K562 (cell line): ENCODE measurements at regions not wholly inside any gene's neighbourhood (a gene's known extent, or its start where the extent isn't known, plus 50 kb on each side); places are given as distances from the start of the nearest gene placed in this dataset.

ENCODE experiments used
- ATAC-seq: fragments of 200-7000 bp; cut with Tn5 transposase; 3 replicates; pipeline ENCODE4 v1.9.1; 2020; ENCODE audit warnings: moderate library complexity
- BruUV-seq: library from RNA; stranded (reverse); fragments of 400-500 nt; replicated peaks from 2 replicates; lab custom pipeline; 2021; lab: Mats Ljungman, UMichigan
- CTCF ChIA-PET: fragments of 300-600 bp; formaldehyde crosslinking; extraction: SDS; loops from one replicate; lab custom pipeline; 2021; ENCODE audit warnings: low intra/inter-chr PET ratio; lab: Yijun Ruan, JAX
- POLR2A ChIA-PET: fragments of 300-600, 350-650 bp; sonication (Branson Sonifier 250); formaldehyde crosslinking; extraction: SDS; loops from one replicate; lab custom pipeline; 2021; ENCODE audit warnings: antibody characterized with exemption, inconsistent platforms; lab: Yijun Ruan, JAX
- DNase-seq, 4 experiments: peaks; one replicate each; pipeline versions ENCODE4 v3.0.0 to v3.0.0-alpha.2; 2011 to 2018; ENCODE audit warnings: low spot score in 3 of 4, mixed read lengths in 3 of 4; ENCODE audit errors: extremely low read depth in 1 of 4
- FAIRE-seq: peaks from 2 replicates; lab custom pipeline; 2011; peaks lifted over from hg19 to GRCh38; lab: Jason Lieb, UNC
- H2AFZ ChIP-seq: 2 replicates; pipeline ENCODE4 v1.6.0; 2011; ENCODE audit warnings: low read depth, low read length, control low read depth, inconsistent platforms
- H3K27ac ChIP-seq: fragments of 200-600 bp; 3 replicates; pipeline ENCODE4 v1.8.0; 2011; ENCODE audit warnings: low read depth, mild to moderate bottlenecking, control low read depth, inconsistent platforms, low read length, moderate library complexity, mixed read lengths; ENCODE audit errors: extremely low read depth
- H3K27me3 ChIP-seq, 2 experiments: fragments of 300-600 bp in 1 of 2; 2 replicates in 1 of 2; 3 replicates in 1 of 2; pipeline versions ENCODE4 v1.6.0 to v1.8.0; 2011; ENCODE audit warnings: inconsistent platforms in 2 of 2, low read length in 2 of 2, mild to moderate bottlenecking in 1 of 2, mixed read lengths in 1 of 2, moderate library complexity in 1 of 2; ENCODE audit not compliant: control insufficient read depth in 2 of 2, insufficient read depth in 2 of 2
- H3K36me3 ChIP-seq: fragments of 300-600 bp; 3 replicates; pipeline ENCODE4 v1.8.0; 2011; ENCODE audit warnings: mild to moderate bottlenecking, low read length, inconsistent platforms; ENCODE audit not compliant: control insufficient read depth, insufficient read depth
- H3K4me1 ChIP-seq, 2 experiments: fragments of 200-600 bp in 1 of 2; replicated peaks in 1 of 2; 2 replicates in 1 of 2; 3 replicates in 1 of 2; pipeline versions ENCODE4 v1.5.1 to v1.8.0; 2011; ENCODE audit warnings: inconsistent platforms in 2 of 2, low read length in 2 of 2, mild to moderate bottlenecking in 1 of 2, mixed read lengths in 1 of 2, moderate library complexity in 1 of 2; ENCODE audit not compliant: control insufficient read depth in 2 of 2, insufficient read depth in 2 of 2
- H3K4me2 ChIP-seq: 2 replicates; pipeline ENCODE4 v1.6.1; 2011; ENCODE audit warnings: low read length, control low read depth, inconsistent platforms, mixed read lengths; ENCODE audit not compliant: insufficient read depth
- H3K4me3 ChIP-seq: fragments of 200-600 bp; sonication (generic), shearing (Covaris generic); 2 replicates; pipeline ENCODE4 v1.5.1; 2016; ENCODE audit warnings: control low read depth, inconsistent platforms
- H3K79me2 ChIP-seq: fragments of 200-600 bp; 3 replicates; pipeline ENCODE4 v1.8.0; 2011; ENCODE audit warnings: low read length, inconsistent platforms; ENCODE audit not compliant: control insufficient read depth, insufficient read depth
- H3K9ac ChIP-seq, 2 experiments: 2 replicates each; pipeline versions ENCODE4 v1.6.0 to v1.6.1; 2011; ENCODE audit warnings: low read depth in 2 of 2, low read length in 2 of 2, control low read depth in 1 of 2, inconsistent platforms in 1 of 2, mild to moderate bottlenecking in 1 of 2, mixed read lengths in 1 of 2; ENCODE audit not compliant: insufficient read depth in 1 of 2
- H3K9me1 ChIP-seq: one replicate; pipeline ENCODE4 v1.6.0; 2011; ENCODE audit warnings: inconsistent platforms, mild to moderate bottlenecking, low read length, moderate library complexity; ENCODE audit not compliant: control insufficient read depth, insufficient read depth
- H3K9me3 ChIP-seq: replicated peaks from 2 replicates; pipeline ENCODE4 v1.5.1; 2011; ENCODE audit warnings: low read depth, low read length, inconsistent platforms; ENCODE audit not compliant: control insufficient read depth, insufficient read depth
- H4K20me1 ChIP-seq: replicated peaks from 2 replicates; pipeline ENCODE4 v1.6.1; 2011; ENCODE audit warnings: low read length, inconsistent platforms, mixed read lengths; ENCODE audit not compliant: control insufficient read depth, insufficient read depth
- EWSR1 ChIP-seq: fragments of 450-650 bp; IDR thresholded peaks from 2 replicates; pipeline ENCODE4 v1.6.1; 2018; ENCODE audit warnings: borderline replicate concordance, mild to moderate bottlenecking, low read depth, moderate library complexity; ENCODE audit not compliant: partially characterized antibody
- NFE2 ChIP-seq: IDR thresholded peaks from 2 replicates; pipeline ENCODE4 v1.6.1; 2014; ENCODE audit warnings: antibody characterized with exemption, low read depth
- SAFB2 ChIP-seq: fragments of 200-400 bp; formaldehyde crosslinking; IDR thresholded peaks from 2 replicates; pipeline ENCODE4 v1.6.1; 2018; ENCODE audit warnings: borderline replicate concordance, low read length, low read depth, moderate library complexity; ENCODE audit not compliant: severe bottlenecking
- SLC30A9 ChIP-seq: fragments of 250-450 bp; sonication (Bioruptor Pico); IDR thresholded peaks from 2 replicates; pipeline ENCODE4 v1.8.0; 2022; ENCODE audit warnings: mild to moderate bottlenecking, moderate library complexity
- SNRNP70 ChIP-seq: fragments of 200-400 bp; formaldehyde crosslinking; optimal IDR thresholded peaks from 2 replicates; pipeline ENCODE3; 2017; ENCODE audit warnings: low read depth, low read length
- TCF7L2 ChIP-seq: fragments of 150-350 bp; IDR thresholded peaks from 2 replicates; pipeline ENCODE4 v1.6.1; 2016; ENCODE audit warnings: low read depth, mild to moderate bottlenecking, low read length, moderate library complexity
- XRCC3 ChIP-seq: fragments of 450-650 bp; IDR thresholded peaks from 2 replicates; pipeline ENCODE4 v1.6.1; 2017; ENCODE audit warnings: mild to moderate bottlenecking, moderate library complexity
- ZBED1 ChIP-seq: IDR thresholded peaks from 2 replicates; pipeline ENCODE4 v1.6.1; 2014
- ZC3H4 ChIP-seq: sonication (generic); formaldehyde crosslinking; IDR thresholded peaks from 2 replicates; pipeline ENCODE4 v1.9.0; 2021; ENCODE audit warnings: missing genetic modification reagents, borderline replicate concordance
- ZNF24 ChIP-seq: fragments of 450-650 bp; IDR thresholded peaks from 2 replicates; pipeline ENCODE4 v1.6.1; 2016
- ZNF384 ChIP-seq: IDR thresholded peaks from 2 replicates; pipeline ENCODE4 v1.6.1; 2012; ENCODE audit warnings: low read depth, low read length, improper control_type of control experiment
- ZNF699 ChIP-seq: fragments of 250-450 bp; sonication (Bioruptor Pico); IDR thresholded peaks from 2 replicates; pipeline ENCODE4 v1.8.0; 2021; ENCODE audit warnings: mild to moderate bottlenecking, moderate library complexity; ENCODE audit not compliant: insufficient replicate concordance
- ZNF707 ChIP-seq: fragments of 250-450 bp; sonication (Bioruptor Pico); conservative IDR thresholded peaks from 2 replicates; pipeline ENCODE4 v1.8.0; 2022; ENCODE audit warnings: inconsistent platforms, mild to moderate bottlenecking, moderate library complexity
- ZNF778 ChIP-seq: fragments of 450-650 bp; formaldehyde crosslinking; IDR thresholded peaks from 2 replicates; pipeline ENCODE4 v1.4.0; 2020; ENCODE audit warnings: mild to moderate bottlenecking, moderate library complexity
- whole genome bisulfite sequencing: fragments of 100-300 bp; shearing (Covaris generic); methylation state at CpG from one replicate; pipeline ENCODE4 v1.1.6; 2016; ENCODE audit warnings: low coverage, mixed read lengths; ENCODE audit not compliant: insufficient coverage; ENCODE audit errors: missing lambda C conversion rate; 5-methylcytosine and 5-hydroxymethylcytosine counted together
- in situ Hi-C: fragments of 300-500 bp; cut with MboI; formaldehyde crosslinking; loops from 4 replicates; pipeline ENCODE4 v1.15.0; 2018; ENCODE audit warnings: inconsistent platforms, mixed read lengths
- intact Hi-C: fragments of 100-400 bp; cut with micrococcal nuclease; formaldehyde crosslinking; loops from 2 replicates; pipeline ENCODE4 v1.14.2; 2022
- TF ChIP-seq, protein P1 (sequence below): sonication (generic); formaldehyde crosslinking; IDR thresholded peaks from 2 replicates; pipeline ENCODE4 v1.8.0; 2022; ENCODE audit warnings: missing genetic modification reagents, mild to moderate bottlenecking, borderline replicate concordance
- TF ChIP-seq, protein P2 (sequence below): fragments of 450-650 bp; IDR thresholded peaks from 2 replicates; pipeline ENCODE4 v1.6.1; 2016; ENCODE audit warnings: antibody characterized with exemption
- TF ChIP-seq, protein P3 (sequence below), 2 experiments: fragments of 450-650 bp in 1 of 2; IDR thresholded peaks; 2 replicates each; pipeline ENCODE4 v1.6.1; 2011 to 2017; ENCODE audit warnings: low read depth in 2 of 2, antibody characterized with exemption in 1 of 2, borderline replicate concordance in 1 of 2, low read length in 1 of 2, mild to moderate bottlenecking in 1 of 2, mixed read lengths in 1 of 2; ENCODE audit not compliant: control insufficient read depth in 1 of 2

DNA sequence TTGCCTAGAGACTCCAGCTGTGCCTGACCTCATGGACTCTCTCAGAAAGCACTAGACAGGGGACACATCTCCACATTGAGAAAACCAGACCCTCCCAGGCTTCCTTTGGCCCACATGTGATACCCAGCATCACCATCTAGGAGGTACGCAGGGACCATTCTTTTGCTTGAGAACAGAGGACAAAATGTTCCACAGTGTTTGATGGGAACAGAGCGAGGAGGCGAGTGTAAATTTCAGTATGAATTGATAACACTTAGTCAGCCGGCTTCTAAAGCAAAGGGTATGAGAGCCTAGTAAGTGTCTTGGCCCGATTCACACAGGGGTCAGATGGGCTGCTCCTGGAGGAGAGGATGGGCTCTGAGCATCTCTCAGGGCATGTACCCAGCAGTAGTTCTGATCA lies 1052.4 kb downstream of the BCL11B start:
- H3K4me2 ChIP-seq, result no peak overlapping the region
- H3K79me2 ChIP-seq, result no peaks in the 10 kb centered on the region
- ATAC-seq, result no peak
- H3K9ac ChIP-seq, result no peak overlapping the region
- H4K20me1 ChIP-seq, result no peaks in the 10 kb centered on the region
- no peak overlapping the region for H2AFZ ChIP-seq
- H3K27ac ChIP-seq, result no peak overlapping the region
- POLR2A ChIA-PET, result no interaction called here
- intact Hi-C loops, result no loop called here
- no peaks in the 10 kb centered on the region for H3K9me3 ChIP-seq
- no peaks in the 10 kb centered on the region for H3K4me1 ChIP-seq
- no TSS peak for BruUV-seq
- H3K36me3 ChIP-seq, result no peaks in the 10 kb centered on the region
- H3K27me3 ChIP-seq, result no peaks in the 10 kb centered on the region
- no peak overlapping the region for H3K4me3 ChIP-seq
- CTCF ChIA-PET, result no interaction called here
- WGBS, result 3% methylated on average over 5 of the region's 5 CpGs
- no peak for FAIRE-seq
- in situ Hi-C loops, result no loop called here
- DNase-seq, result no peak
- no peaks in the 10 kb centered on the region for H3K9me1 ChIP-seq
- TF ChIP-seq ZNF384 (no peak), ZBED1 (no peak), SNRNP70 (no peak), NFE2 (no peak), XRCC3 (no peak), EWSR1 (no peak), ZNF778 (CRISPR knock-in tag) (no peak), ZNF707 (CRISPR knock-in tag) (no peak), ZNF699 (no peak), SAFB2 (no peak), SLC30A9 (no peak), ZNF24 (no peak), ZC3H4 (CRISPR knock-in tag) (no peak), TCF7L2 (no peak)
- TF ChIP-seq, protein P1, sequence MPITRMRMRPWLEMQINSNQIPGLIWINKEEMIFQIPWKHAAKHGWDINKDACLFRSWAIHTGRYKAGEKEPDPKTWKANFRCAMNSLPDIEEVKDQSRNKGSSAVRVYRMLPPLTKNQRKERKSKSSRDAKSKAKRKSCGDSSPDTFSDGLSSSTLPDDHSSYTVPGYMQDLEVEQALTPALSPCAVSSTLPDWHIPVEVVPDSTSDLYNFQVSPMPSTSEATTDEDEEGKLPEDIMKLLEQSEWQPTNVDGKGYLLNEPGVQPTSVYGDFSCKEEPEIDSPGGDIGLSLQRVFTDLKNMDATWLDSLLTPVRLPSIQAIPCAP (CRISPR knock-in tag), result no peak
- TF ChIP-seq, protein P2, sequence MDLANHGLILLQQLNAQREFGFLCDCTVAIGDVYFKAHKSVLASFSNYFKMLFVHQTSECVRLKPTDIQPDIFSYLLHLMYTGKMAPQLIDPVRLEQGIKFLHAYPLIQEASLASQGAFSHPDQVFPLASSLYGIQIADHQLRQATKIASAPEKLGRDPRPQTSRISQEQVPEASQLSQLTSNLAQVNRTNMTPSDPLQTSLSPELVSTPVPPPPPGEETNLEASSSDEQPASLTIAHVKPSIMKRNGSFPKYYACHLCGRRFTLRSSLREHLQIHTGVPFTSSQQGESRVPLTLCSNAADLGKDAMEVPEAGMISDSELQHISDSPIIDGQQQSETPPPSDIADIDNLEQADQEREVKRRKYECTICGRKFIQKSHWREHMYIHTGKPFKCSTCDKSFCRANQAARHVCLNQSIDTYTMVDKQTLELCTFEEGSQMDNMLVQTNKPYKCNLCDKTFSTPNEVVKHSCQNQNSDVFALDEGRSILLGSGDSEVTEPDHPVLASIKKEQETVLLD, result no peak
- TF ChIP-seq, protein P3, sequence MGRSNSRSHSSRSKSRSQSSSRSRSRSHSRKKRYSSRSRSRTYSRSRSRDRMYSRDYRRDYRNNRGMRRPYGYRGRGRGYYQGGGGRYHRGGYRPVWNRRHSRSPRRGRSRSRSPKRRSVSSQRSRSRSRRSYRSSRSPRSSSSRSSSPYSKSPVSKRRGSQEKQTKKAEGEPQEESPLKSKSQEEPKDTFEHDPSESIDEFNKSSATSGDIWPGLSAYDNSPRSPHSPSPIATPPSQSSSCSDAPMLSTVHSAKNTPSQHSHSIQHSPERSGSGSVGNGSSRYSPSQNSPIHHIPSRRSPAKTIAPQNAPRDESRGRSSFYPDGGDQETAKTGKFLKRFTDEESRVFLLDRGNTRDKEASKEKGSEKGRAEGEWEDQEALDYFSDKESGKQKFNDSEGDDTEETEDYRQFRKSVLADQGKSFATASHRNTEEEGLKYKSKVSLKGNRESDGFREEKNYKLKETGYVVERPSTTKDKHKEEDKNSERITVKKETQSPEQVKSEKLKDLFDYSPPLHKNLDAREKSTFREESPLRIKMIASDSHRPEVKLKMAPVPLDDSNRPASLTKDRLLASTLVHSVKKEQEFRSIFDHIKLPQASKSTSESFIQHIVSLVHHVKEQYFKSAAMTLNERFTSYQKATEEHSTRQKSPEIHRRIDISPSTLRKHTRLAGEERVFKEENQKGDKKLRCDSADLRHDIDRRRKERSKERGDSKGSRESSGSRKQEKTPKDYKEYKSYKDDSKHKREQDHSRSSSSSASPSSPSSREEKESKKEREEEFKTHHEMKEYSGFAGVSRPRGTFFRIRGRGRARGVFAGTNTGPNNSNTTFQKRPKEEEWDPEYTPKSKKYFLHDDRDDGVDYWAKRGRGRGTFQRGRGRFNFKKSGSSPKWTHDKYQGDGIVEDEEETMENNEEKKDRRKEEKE (IDR thresholded peaks at IDR 0.05; ENCODE audit: borderline replicate concordance in 1 of 2, control insufficient read depth in 1 of 2, low read depth in 2 of 2, low read length in 1 of 2), result no peak
